ENCODE measurements at regions not wholly inside any gene's neighbourhood (a gene's known extent, or its start where the extent isn't known, plus 50 kb on each side); places are given as distances from the start of the nearest gene placed in this dataset.
"Not testable (repeated sequence)": the region's sequence is repeated elsewhere in the genome, so short reads cannot be mapped to it uniquely, and the experiment has no call there.

- intact Hi-C loops (cut with micrococcal nuclease), result no loop called here
Observed at GRCh38 chr3:87733671-87734367, 325.0 kb downstream of the CGGBP1 start.

GRCh38 chr3:87732294-87732693, 326.5 kb downstream of the CGGBP1 start:
- intact Hi-C loops (cut with micrococcal nuclease), result no loop called here

- intact Hi-C loops (cut with micrococcal nuclease), result no loop called here
Observed at GRCh38 chr3:87727783-87728182, 331.0 kb downstream of the CGGBP1 start.

DNA sequence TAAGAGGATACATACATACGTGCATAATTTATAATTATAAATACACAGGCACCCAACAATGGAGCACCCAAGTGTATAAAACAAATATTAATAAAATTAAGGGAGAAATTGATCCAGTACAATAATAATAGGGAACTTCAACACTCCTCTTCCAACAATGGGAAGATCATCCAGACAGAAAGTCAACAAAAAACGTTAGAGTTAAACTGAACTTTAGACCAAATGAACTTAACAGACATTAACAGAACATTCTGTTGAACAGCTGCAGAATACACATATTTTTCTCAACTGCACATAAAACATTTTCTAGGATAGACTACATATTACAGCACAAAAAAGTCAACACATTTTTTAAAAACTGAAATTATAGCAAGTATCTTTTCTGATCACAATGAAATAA, 339.7 kb downstream of the CGGBP1 start:
- intact Hi-C loops (cut with micrococcal nuclease), result no loop called here

- intact Hi-C loops (cut with micrococcal nuclease), result no loop called here
Observed at GRCh38 chr3:87710511-87710910, 348.3 kb downstream of the CGGBP1 start.

GRCh38 chr3:87710028-87710427, 348.8 kb downstream of the CGGBP1 start:
- intact Hi-C loops (cut with micrococcal nuclease), result no loop called here

GRCh38 chr3:87706176-87706575, 352.6 kb downstream of the CGGBP1 start:
- intact Hi-C loops (cut with micrococcal nuclease), result no loop called here

DNA sequence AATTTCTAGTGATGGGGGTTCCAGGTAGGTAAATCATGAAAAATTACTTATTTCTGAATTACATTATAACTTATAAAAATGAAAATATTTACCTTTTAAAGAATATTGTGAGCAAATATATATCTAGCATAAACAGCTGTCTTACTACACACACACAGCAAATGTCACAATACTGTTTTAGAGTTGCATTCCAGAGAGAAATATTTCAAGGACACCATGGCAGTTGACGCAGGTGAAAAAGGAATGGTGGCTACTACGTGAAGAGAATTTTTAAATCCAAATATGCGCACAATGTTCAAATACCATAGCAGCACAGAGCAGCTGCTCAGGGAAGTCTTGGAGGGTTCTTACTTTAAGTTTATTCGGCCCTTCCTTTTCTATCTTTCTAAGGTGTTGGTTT, 356.2 kb downstream of the CGGBP1 start:
- intact Hi-C loops (cut with micrococcal nuclease), result no loop called here

GRCh38 chr3:87696124-87697013, 362.4 kb downstream of the CGGBP1 start:
- intact Hi-C loops (cut with micrococcal nuclease), result no loop called here

- intact Hi-C loops (cut with micrococcal nuclease), result no loop called here
Observed at GRCh38 chr3:87694678-87695077, 364.1 kb downstream of the CGGBP1 start.

DNA sequence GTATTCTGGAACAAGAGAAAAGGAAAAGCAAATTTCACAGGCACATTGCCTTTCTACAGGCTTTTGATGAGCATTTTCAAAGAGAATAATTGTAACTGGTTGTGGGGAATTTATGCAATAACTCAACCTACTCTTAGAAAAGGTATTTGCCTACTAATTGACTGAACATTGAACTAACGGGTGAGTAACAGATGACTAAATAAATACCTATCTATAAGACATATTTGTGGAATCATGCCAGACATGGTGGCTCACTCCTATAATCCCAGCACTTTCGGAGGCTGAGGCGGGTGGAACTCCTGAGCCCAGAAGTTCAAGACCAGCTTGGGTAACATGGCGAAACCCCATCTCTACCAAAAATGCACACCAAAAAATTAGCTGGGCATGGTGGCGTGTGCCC, 367.7 kb downstream of the CGGBP1 start:
- intact Hi-C loops (cut with micrococcal nuclease), result no loop called here

DNA sequence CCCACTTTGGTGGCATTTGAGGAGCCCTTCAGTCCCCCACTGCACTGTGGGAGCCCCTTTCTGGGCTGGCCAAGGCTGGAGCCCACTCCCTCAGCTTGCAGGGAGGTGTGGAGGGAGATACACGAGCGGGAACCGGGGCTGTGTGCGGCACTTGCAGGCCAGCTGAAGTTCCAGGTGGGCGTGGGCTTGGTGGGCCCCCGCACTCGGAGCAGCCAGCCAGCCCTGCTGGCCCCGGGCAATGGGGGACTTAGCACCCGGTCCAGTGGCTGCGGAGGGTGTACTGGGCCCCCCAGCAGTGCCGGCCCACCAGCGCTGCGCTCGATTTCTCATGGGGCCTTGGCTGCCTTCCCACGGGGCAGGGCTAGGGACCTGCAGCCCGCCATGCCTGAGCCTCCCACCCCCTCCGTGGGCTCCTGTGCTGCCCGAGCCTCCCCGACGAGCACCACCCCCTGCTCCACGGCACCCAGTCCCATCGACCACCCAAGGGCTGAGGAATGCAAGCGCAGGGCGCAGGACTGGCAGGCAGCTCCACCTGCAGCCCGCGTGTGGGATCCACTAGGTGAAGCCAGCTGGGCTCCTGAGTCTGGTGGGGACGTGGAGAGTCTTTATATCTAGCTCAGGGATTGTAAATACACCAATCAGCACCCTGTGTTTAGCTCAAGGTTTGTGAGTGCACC, 379.7 kb downstream of the CGGBP1 start:
- intact Hi-C loops (cut with micrococcal nuclease), result not testable (repeated sequence)

- intact Hi-C loops (cut with micrococcal nuclease), result no loop called here
Observed at GRCh38 chr3:87674397-87675161, 384.2 kb downstream of the CGGBP1 start.

- intact Hi-C loops (cut with micrococcal nuclease), result no loop called here
Observed at GRCh38 chr3:87673132-87673531, 385.7 kb downstream of the CGGBP1 start.

GRCh38 chr3:87654184-87654583, 377.8 kb upstream of the POU1F1 start:
- intact Hi-C loops (cut with micrococcal nuclease), result no loop called here

DNA sequence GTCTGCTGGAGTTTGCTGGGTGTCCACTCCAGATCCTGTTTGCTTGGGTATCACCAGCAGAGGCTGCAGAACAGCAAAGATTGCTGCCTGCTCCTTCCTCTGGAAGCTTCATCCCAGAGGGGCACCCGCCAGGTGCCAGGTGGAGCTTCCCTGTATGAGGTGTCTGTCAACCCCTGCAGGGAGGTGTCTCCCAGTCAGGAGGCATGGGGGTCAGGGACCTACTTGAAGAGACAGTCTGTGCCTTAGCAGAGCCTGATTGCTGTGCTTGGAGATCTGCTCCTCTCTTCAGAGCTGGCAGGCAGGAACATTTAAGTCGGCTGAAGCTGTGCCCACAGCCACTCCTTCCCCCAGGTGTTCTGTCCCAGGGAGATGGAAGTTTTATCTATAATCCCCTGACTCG, 376.8 kb upstream of the POU1F1 start:
- intact Hi-C loops (cut with micrococcal nuclease), result not testable (repeated sequence)

DNA sequence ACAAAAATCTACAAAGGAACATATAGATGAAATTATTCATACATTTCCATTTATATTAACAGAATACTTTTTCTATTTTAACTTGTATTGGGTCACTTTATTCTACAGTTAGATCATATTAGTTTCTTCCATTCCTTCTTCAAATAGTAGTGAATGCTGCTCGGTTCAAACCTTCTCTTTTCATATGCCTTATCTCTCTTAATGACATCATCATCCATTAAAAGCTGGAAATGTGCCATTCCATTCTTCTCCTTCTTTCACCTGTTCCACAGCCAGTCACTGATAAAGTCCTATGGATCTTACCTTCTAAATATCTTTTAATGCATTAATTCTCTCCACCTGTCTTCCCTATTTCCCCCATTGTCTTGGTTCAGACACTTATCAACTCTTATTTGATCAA, 358.0 kb upstream of the POU1F1 start:
- intact Hi-C loops (cut with micrococcal nuclease), result no loop called here

GRCh38 chr3:87627316-87627715, 350.9 kb upstream of the POU1F1 start:
- intact Hi-C loops (cut with micrococcal nuclease), result no loop called here

DNA sequence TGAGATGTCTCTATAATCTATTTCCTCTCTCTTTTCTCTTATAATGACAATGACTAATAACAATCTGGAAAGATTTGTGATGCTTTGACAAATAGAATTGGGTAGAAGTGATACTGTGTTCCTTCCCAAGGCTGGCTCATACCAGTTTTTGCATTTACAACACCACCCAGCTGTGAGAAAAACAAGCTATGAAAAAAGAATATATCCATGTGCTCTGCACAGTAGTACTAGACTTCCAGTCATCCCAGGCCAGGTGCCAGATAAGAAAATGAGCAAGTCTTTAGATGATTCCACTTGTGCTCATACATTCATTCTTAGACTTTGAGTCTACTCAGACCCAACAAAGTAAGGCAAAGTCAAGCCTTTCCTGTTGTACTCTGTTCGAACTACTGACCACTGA, 350.2 kb upstream of the POU1F1 start:
- intact Hi-C loops (cut with micrococcal nuclease), result no loop called here

GRCh38 chr3:87625876-87626275, 349.5 kb upstream of the POU1F1 start:
- intact Hi-C loops (cut with micrococcal nuclease), result no loop called here

- intact Hi-C loops (cut with micrococcal nuclease), result no loop called here
Observed at GRCh38 chr3:87624860-87625259, 348.5 kb upstream of the POU1F1 start.
